ENCODE measurements at regions not wholly inside any gene's neighbourhood (a gene's known extent, or its start where the extent isn't known, plus 50 kb on each side); places are given as distances from the start of the nearest gene placed in this dataset.

DNA sequence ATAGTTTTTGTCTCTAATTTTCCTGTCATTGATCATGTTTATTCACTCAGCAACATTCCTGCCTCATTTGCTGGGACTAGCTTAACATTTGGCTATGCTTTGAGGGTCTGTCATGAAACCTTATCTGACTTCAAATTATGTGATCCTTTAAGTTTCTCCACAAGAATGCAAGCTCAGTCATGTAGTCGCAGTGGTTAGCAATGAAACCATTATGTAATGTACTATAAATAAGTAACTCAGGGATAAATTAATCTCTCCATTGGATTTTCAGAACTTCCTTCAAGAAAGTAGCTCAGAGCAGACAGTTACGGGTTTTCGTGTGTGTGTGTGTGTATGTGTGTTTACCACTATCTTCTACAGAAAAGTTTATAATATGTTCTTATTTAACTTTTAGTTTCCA, 993.6 kb downstream of the ADGRL3 start:
- TF ChIP-seq POLR2A (IDR thresholded peaks at IDR 0.05), result no peak
- TF ChIP-seq, protein P1, sequence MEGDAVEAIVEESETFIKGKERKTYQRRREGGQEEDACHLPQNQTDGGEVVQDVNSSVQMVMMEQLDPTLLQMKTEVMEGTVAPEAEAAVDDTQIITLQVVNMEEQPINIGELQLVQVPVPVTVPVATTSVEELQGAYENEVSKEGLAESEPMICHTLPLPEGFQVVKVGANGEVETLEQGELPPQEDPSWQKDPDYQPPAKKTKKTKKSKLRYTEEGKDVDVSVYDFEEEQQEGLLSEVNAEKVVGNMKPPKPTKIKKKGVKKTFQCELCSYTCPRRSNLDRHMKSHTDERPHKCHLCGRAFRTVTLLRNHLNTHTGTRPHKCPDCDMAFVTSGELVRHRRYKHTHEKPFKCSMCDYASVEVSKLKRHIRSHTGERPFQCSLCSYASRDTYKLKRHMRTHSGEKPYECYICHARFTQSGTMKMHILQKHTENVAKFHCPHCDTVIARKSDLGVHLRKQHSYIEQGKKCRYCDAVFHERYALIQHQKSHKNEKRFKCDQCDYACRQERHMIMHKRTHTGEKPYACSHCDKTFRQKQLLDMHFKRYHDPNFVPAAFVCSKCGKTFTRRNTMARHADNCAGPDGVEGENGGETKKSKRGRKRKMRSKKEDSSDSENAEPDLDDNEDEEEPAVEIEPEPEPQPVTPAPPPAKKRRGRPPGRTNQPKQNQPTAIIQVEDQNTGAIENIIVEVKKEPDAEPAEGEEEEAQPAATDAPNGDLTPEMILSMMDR (IDR thresholded peaks at IDR 0.05), result no peak
